ENCODE measurements at regions not wholly inside any gene's neighbourhood (a gene's known extent, or its start where the extent isn't known, plus 50 kb on each side); places are given as distances from the start of the nearest gene placed in this dataset.

DNA sequence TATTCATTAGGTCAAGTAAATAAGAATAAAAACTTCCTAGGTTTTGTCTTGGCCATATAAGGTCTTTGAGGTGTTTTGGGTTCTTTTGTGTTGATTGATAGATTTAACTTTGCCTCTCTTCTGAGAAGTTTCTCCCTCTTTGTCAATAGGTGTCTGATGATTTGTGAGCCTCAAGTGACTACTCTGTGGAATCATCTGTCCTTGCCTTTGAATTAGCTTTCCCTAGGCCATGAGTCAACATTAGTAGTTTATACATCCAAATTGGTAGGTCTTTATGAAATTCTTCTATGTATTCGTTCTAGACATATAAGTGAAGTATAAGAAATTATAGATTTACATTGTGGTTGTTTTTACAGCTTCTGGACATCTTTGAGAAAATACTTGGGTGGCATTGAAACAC, 864.4 kb downstream of the USP25 start:
- TF ChIP-seq, protein P1, sequence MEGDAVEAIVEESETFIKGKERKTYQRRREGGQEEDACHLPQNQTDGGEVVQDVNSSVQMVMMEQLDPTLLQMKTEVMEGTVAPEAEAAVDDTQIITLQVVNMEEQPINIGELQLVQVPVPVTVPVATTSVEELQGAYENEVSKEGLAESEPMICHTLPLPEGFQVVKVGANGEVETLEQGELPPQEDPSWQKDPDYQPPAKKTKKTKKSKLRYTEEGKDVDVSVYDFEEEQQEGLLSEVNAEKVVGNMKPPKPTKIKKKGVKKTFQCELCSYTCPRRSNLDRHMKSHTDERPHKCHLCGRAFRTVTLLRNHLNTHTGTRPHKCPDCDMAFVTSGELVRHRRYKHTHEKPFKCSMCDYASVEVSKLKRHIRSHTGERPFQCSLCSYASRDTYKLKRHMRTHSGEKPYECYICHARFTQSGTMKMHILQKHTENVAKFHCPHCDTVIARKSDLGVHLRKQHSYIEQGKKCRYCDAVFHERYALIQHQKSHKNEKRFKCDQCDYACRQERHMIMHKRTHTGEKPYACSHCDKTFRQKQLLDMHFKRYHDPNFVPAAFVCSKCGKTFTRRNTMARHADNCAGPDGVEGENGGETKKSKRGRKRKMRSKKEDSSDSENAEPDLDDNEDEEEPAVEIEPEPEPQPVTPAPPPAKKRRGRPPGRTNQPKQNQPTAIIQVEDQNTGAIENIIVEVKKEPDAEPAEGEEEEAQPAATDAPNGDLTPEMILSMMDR (IDR thresholded peaks at IDR 0.05 in 4 of 5, conservative IDR thresholded peaks at IDR 0.05 in 1 of 5): no peak
- no peak for TF ChIP-seq POLR2A (IDR thresholded peaks at IDR 0.05)

All from gastrocnemius medialis (tissue), 4 donors.